GM23338 (cell line): ENCODE measurements at regions not wholly inside any gene's neighbourhood (a gene's known extent, or its start where the extent isn't known, plus 50 kb on each side); places are given as distances from the start of the nearest gene placed in this dataset.

ENCODE experiments used
- EZH2 ChIP-seq: fragments of 200-600 bp; sonication (generic); IDR thresholded peaks from one replicate; pipeline ENCODE4 v1.8.0; 2017; ENCODE audit warnings: antibody characterized with exemption, mild to moderate bottlenecking, low read depth; ENCODE audit not compliant: unreplicated experiment
- POLR2AphosphoS5 ChIP-seq: IDR thresholded peaks from 2 replicates; pipeline ENCODE4 v1.6.1; 2016; ENCODE audit warnings: antibody characterized with exemption, low read depth
- TF ChIP-seq, protein P1 (sequence below), 2 experiments: fragments of 200-600 bp in 1 of 2; sonication (generic) in 1 of 2; conservative IDR thresholded peaks; 2 replicates each; pipeline versions ENCODE4 v1.5.1 to v1.6.1; 2016 to 2017; ENCODE audit warnings: antibody characterized with exemption in 2 of 2, low read depth in 2 of 2, mild to moderate bottlenecking in 2 of 2, moderate library complexity in 1 of 2

DNA sequence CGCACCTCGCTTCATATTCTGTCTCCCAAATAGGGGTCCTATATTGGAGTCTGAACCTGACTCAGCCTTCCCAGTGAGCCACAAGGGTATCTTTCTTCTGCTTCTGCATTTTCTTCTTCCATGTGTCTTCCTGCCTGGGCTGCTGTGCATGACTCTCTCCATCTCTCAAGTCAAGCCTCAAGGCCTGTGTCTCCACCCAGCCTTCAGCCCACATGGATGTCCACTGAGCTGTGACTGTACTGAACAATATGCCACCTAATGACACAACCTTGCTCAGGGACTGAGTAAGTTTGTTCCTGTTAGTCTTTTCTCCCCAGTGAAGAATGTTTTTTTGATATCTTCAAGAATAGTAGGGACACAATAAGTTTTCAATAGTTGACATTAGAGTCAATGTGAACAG, 162.7 kb upstream of the TBX20 start:
- no peak for TF ChIP-seq EZH2
- TF ChIP-seq, protein P1, sequence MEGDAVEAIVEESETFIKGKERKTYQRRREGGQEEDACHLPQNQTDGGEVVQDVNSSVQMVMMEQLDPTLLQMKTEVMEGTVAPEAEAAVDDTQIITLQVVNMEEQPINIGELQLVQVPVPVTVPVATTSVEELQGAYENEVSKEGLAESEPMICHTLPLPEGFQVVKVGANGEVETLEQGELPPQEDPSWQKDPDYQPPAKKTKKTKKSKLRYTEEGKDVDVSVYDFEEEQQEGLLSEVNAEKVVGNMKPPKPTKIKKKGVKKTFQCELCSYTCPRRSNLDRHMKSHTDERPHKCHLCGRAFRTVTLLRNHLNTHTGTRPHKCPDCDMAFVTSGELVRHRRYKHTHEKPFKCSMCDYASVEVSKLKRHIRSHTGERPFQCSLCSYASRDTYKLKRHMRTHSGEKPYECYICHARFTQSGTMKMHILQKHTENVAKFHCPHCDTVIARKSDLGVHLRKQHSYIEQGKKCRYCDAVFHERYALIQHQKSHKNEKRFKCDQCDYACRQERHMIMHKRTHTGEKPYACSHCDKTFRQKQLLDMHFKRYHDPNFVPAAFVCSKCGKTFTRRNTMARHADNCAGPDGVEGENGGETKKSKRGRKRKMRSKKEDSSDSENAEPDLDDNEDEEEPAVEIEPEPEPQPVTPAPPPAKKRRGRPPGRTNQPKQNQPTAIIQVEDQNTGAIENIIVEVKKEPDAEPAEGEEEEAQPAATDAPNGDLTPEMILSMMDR (conservative IDR thresholded peaks at IDR 0.05; ENCODE audit: low read depth in 2 of 2): no peak
- TF ChIP-seq POLR2AphosphoS5: no peak
